ENCODE measurements at regions not wholly inside any gene's neighbourhood (a gene's known extent, or its start where the extent isn't known, plus 50 kb on each side); places are given as distances from the start of the nearest gene placed in this dataset.

DNA sequence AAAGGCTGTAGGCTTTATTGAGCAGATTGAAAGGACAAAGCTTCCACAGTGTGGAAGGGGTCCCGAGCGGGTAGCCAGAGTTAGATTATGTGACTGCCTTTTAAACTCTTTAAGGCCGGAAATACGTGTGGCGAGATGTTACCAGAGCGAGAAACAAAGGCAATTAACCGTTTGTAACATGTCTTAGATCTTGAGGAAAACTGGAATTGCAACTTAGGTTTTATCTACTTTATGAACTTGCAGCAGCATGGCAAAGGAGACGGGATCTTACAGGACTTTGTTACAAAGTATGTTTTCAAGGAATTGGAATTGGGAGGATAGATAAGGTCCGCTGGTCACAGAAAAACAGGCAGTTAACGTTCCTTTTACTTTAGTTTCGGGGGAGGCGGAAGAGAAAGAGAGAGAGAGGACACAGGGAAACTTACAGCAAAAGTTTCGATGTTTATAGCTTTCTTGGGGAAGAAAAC is 594.7 kb upstream of the ADGRB3 start:
- TF ChIP-seq, protein P1, sequence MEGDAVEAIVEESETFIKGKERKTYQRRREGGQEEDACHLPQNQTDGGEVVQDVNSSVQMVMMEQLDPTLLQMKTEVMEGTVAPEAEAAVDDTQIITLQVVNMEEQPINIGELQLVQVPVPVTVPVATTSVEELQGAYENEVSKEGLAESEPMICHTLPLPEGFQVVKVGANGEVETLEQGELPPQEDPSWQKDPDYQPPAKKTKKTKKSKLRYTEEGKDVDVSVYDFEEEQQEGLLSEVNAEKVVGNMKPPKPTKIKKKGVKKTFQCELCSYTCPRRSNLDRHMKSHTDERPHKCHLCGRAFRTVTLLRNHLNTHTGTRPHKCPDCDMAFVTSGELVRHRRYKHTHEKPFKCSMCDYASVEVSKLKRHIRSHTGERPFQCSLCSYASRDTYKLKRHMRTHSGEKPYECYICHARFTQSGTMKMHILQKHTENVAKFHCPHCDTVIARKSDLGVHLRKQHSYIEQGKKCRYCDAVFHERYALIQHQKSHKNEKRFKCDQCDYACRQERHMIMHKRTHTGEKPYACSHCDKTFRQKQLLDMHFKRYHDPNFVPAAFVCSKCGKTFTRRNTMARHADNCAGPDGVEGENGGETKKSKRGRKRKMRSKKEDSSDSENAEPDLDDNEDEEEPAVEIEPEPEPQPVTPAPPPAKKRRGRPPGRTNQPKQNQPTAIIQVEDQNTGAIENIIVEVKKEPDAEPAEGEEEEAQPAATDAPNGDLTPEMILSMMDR (IDR thresholded peaks at IDR 0.05), result no peak
- TF ChIP-seq POLR2A (IDR thresholded peaks at IDR 0.05) (no peak), EP300 (IDR thresholded peaks at IDR 0.05; ENCODE audit: low read depth) (no peak)
